MG63 (cell line): ENCODE measurements at regions not wholly inside any gene's neighbourhood (a gene's known extent, or its start where the extent isn't known, plus 50 kb on each side); places are given as distances from the start of the nearest gene placed in this dataset.

Experiments used
- DNase-seq: peaks from one replicate; pipeline ENCODE4 v3.0.0-alpha.2; 2020
- H3K27me3 ChIP-seq: fragments of 250-450 bp; sonication (Bioruptor Pico); 2 replicates; pipeline ENCODE4 v1.5.1; 2020; ENCODE audit warnings: mild to moderate bottlenecking, moderate library complexity
- H3K36me3 ChIP-seq: fragments of 250-450 bp; sonication (Bioruptor Pico); 2 replicates; pipeline ENCODE4 v1.5.1; 2020; ENCODE audit warnings: mild to moderate bottlenecking, moderate library complexity
- H3K4me3 ChIP-seq: fragments of 250-450 bp; sonication (Bioruptor Pico); 2 replicates; pipeline ENCODE4 v1.5.1; 2020; ENCODE audit warnings: mild to moderate bottlenecking, moderate library complexity
- H3K9me3 ChIP-seq: fragments of 250-450 bp; sonication (Bioruptor Pico); 2 replicates; pipeline ENCODE4 v1.5.1; 2020; ENCODE audit warnings: mild to moderate bottlenecking, moderate library complexity

GRCh38 chr16:64309398-64310110, 812.3 kb downstream of the CDH11 start:
- no peak overlapping the region for H3K4me3 ChIP-seq
- H3K27me3 ChIP-seq: no peaks in the 10 kb centered on the region
- H3K36me3 ChIP-seq: no peaks in the 10 kb centered on the region
- no peaks in the 10 kb centered on the region for H3K9me3 ChIP-seq
- DNase-seq: no peak

GRCh38 chr16:64308721-64309120, 813.1 kb downstream of the CDH11 start:
- H3K27me3 ChIP-seq: no peaks in the 10 kb centered on the region

GRCh38 chr16:64307431-64307830, 814.4 kb downstream of the CDH11 start:
- H3K27me3 ChIP-seq: no peaks in the 10 kb centered on the region
- DNase-seq: no peak
- H3K4me3 ChIP-seq: no peak overlapping the region
- no peaks in the 10 kb centered on the region for H3K36me3 ChIP-seq
- no peaks in the 10 kb centered on the region for H3K9me3 ChIP-seq

More at GRCh38 chr16:64308721-64309120, 813.1 kb downstream of the CDH11 start:
- DNase-seq: no peak
- Histone ChIP-seq H3K4me3 (no peak overlapping the region), H3K36me3 (no peaks in the 10 kb centered on the region), H3K9me3 (no peaks in the 10 kb centered on the region)

GRCh38 chr16:64305663-64306062, 816.2 kb downstream of the CDH11 start:
- Histone ChIP-seq H3K36me3 (no peaks in the 10 kb centered on the region), H3K4me3 (no peak overlapping the region), H3K27me3 (no peaks in the 10 kb centered on the region), H3K9me3 (no peaks in the 10 kb centered on the region)
- DNase-seq: no peak

GRCh38 chr16:64304951-64305350, 816.9 kb downstream of the CDH11 start:
- H3K9me3 ChIP-seq: no peaks in the 10 kb centered on the region
- no peaks in the 10 kb centered on the region for H3K36me3 ChIP-seq
- DNase-seq: no peak
- H3K4me3 ChIP-seq: no peak overlapping the region
- H3K27me3 ChIP-seq: no peaks in the 10 kb centered on the region

GRCh38 chr16:64304396-64304795, 817.5 kb downstream of the CDH11 start:
- no peaks in the 10 kb centered on the region for H3K27me3 ChIP-seq

GRCh38 chr16:64297863-64298600, 823.8 kb downstream of the CDH11 start:
- Histone ChIP-seq H3K9me3 (no peaks in the 10 kb centered on the region), H3K27me3 (no peaks in the 10 kb centered on the region), H3K4me3 (no peak overlapping the region), H3K36me3 (no peaks in the 10 kb centered on the region)
- no peak for DNase-seq

More at GRCh38 chr16:64304396-64304795, 817.5 kb downstream of the CDH11 start:
- Histone ChIP-seq H3K4me3 (no peak overlapping the region), H3K9me3 (no peaks in the 10 kb centered on the region), H3K36me3 (no peaks in the 10 kb centered on the region)
- no peak for DNase-seq

- H3K36me3 ChIP-seq: no peaks in the 10 kb centered on the region
- H3K27me3 ChIP-seq: no peaks in the 10 kb centered on the region
- H3K4me3 ChIP-seq: no peak overlapping the region
- H3K9me3 ChIP-seq: no peaks in the 10 kb centered on the region
- DNase-seq: no peak
Observed at GRCh38 chr16:64295466-64295865, 826.4 kb downstream of the CDH11 start.

- no peaks in the 10 kb centered on the region for H3K27me3 ChIP-seq
- no peak for DNase-seq
- H3K4me3 ChIP-seq: no peak overlapping the region
- no peaks in the 10 kb centered on the region for H3K9me3 ChIP-seq
- no peaks in the 10 kb centered on the region for H3K36me3 ChIP-seq
Observed at GRCh38 chr16:64292953-64293352, 828.9 kb downstream of the CDH11 start.

- Histone ChIP-seq H3K27me3 (no peaks in the 10 kb centered on the region), H3K36me3 (no peaks in the 10 kb centered on the region), H3K4me3 (no peak overlapping the region), H3K9me3 (no peaks in the 10 kb centered on the region)
- no peak for DNase-seq
Observed at GRCh38 chr16:64292161-64292560, 829.7 kb downstream of the CDH11 start.

GRCh38 chr16:64290461-64290860, 831.4 kb downstream of the CDH11 start:
- H3K36me3 ChIP-seq: no peaks in the 10 kb centered on the region
- H3K4me3 ChIP-seq: no peak overlapping the region
- H3K27me3 ChIP-seq: no peaks in the 10 kb centered on the region
- DNase-seq: no peak
- H3K9me3 ChIP-seq: no peaks in the 10 kb centered on the region

- H3K4me3 ChIP-seq: no peak overlapping the region
- no peaks in the 10 kb centered on the region for H3K36me3 ChIP-seq
- no peaks in the 10 kb centered on the region for H3K9me3 ChIP-seq
- DNase-seq: no peak
- H3K27me3 ChIP-seq: no peaks in the 10 kb centered on the region
Observed at GRCh38 chr16:64287655-64288528, 834.0 kb downstream of the CDH11 start.

- Histone ChIP-seq H3K36me3 (no peaks in the 10 kb centered on the region), H3K4me3 (no peak overlapping the region), H3K27me3 (no peaks in the 10 kb centered on the region), H3K9me3 (no peaks in the 10 kb centered on the region)
- no peak for DNase-seq
Observed at GRCh38 chr16:64282181-64282580, 839.7 kb downstream of the CDH11 start.

GRCh38 chr16:64280317-64280716, 841.5 kb downstream of the CDH11 start:
- H3K36me3 ChIP-seq: no peaks in the 10 kb centered on the region
- DNase-seq: no peak
- no peaks in the 10 kb centered on the region for H3K27me3 ChIP-seq
- H3K4me3 ChIP-seq: no peak overlapping the region
- H3K9me3 ChIP-seq: no peaks in the 10 kb centered on the region

- DNase-seq: no peak
Observed at GRCh38 chr16:64278196-64278595, 843.7 kb downstream of the CDH11 start.

GRCh38 chr16:64276646-64277045, 845.2 kb downstream of the CDH11 start:
- no peaks in the 10 kb centered on the region for H3K36me3 ChIP-seq
- DNase-seq: no peak
- H3K9me3 ChIP-seq: no peaks in the 10 kb centered on the region
- H3K27me3 ChIP-seq: no peaks in the 10 kb centered on the region
- no peak overlapping the region for H3K4me3 ChIP-seq

More at GRCh38 chr16:64278196-64278595, 843.7 kb downstream of the CDH11 start:
- H3K36me3 ChIP-seq: no peaks in the 10 kb centered on the region
- no peaks in the 10 kb centered on the region for H3K9me3 ChIP-seq
- H3K4me3 ChIP-seq: no peak overlapping the region
- no peaks in the 10 kb centered on the region for H3K27me3 ChIP-seq

- H3K36me3 ChIP-seq: no peaks in the 10 kb centered on the region
- H3K9me3 ChIP-seq: no peaks in the 10 kb centered on the region
- no peak overlapping the region for H3K4me3 ChIP-seq
- no peaks in the 10 kb centered on the region for H3K27me3 ChIP-seq
- DNase-seq: no peak
Observed at GRCh38 chr16:64272028-64272427, 849.8 kb downstream of the CDH11 start.
